B cell (primary cell): ENCODE measurements at regions not wholly inside any gene's neighbourhood (a gene's known extent, or its start where the extent isn't known, plus 50 kb on each side); places are given as distances from the start of the nearest gene placed in this dataset.

ENCODE experiments used
- ATAC-seq: fragments of 200-7000 bp; cut with Tn5 transposase; one replicate; pipeline ENCODE4 v1.10.0; 2021; ENCODE audit warnings: low read depth, mild to moderate bottlenecking, moderate number of reproducible peaks, moderate library complexity
- CTCF ChIA-PET: fragments of 350-600 bp; sonication (Branson Sonifier 250); formaldehyde crosslinking; loops from one replicate; lab custom pipeline; 2021; ENCODE audit warnings: antibody characterized with exemption, inconsistent platforms; lab: Charles Lee
- POLR2A ChIA-PET: fragments of 350-600 bp; sonication (Branson Sonifier 250); formaldehyde crosslinking; loops from one replicate; lab custom pipeline; 2021; ENCODE audit warnings: antibody characterized with exemption; lab: Charles Lee
- DNase-seq: peaks from one replicate; pipeline ENCODE4 v3.0.0; 2013
- H2AFZ ChIP-seq: 2 replicates; pipeline ENCODE4 v1.6.1; 2012; ENCODE audit warnings: mild to moderate bottlenecking, low read depth, low read length; ENCODE audit not compliant: insufficient read depth, poor library complexity, severe bottlenecking
- H3K27ac ChIP-seq, 2 donors: 1 replicate in 1 of 2; 2 replicates in 1 of 2; pipeline ENCODE4 v1.5.1; 2012 to 2013; ENCODE audit warnings: low read length in 2 of 2, mild to moderate bottlenecking in 2 of 2, moderate library complexity in 1 of 2
- H3K27me3 ChIP-seq, 4 experiments: fragments of 200-600 bp in 1 of 4; sonication (generic) in 1 of 4; replicated peaks in 1 of 4; 1 replicate in 2 of 4; 2 replicates in 2 of 4; pipeline versions ENCODE4 v1.6.1 to v1.7.0; 2013 to 2016; ENCODE audit warnings: low read length in 3 of 4, mild to moderate bottlenecking in 2 of 4, mixed read lengths in 1 of 4, moderate library complexity in 1 of 4; ENCODE audit not compliant: insufficient read depth in 4 of 4, control insufficient read depth in 3 of 4; ENCODE audit errors: control extremely low read depth in 1 of 4
- H3K36me3 ChIP-seq, 2 experiments: replicated peaks in 1 of 2; 1 replicate in 1 of 2; 2 replicates in 1 of 2; pipeline versions ENCODE4 v1.6.1 to v1.7.1; 2013; ENCODE audit warnings: low read length in 1 of 2; ENCODE audit not compliant: insufficient read depth in 2 of 2, control insufficient read depth in 1 of 2; ENCODE audit errors: control extremely low read depth in 1 of 2, extremely low read depth in 1 of 2
- H3K4me1 ChIP-seq, 2 donors: fragments of 200-600 bp in 1 of 2; sonication (generic) in 1 of 2; 1 replicate in 1 of 2; 2 replicates in 1 of 2; pipeline versions ENCODE4 v1.5.1 to v1.6.1; 2013 to 2017; ENCODE audit warnings: low read length in 2 of 2; ENCODE audit not compliant: control insufficient read depth in 2 of 2, insufficient read depth in 2 of 2
- H3K4me2 ChIP-seq: replicated peaks from 2 replicates; pipeline ENCODE3; 2012; ENCODE audit warnings: mild to moderate bottlenecking, low read depth, low read length; ENCODE audit not compliant: poor library complexity, severe bottlenecking
- H3K4me3 ChIP-seq, 5 experiments: fragments of 200-600 bp in 1 of 5; sonication (generic) in 1 of 5; 1 replicate in 3 of 5; 2 replicates in 2 of 5; pipeline versions ENCODE4 v1.5.1 to v1.7.0; 2011 to 2016; ENCODE audit warnings: low read length in 4 of 5, mild to moderate bottlenecking in 4 of 5, low read depth in 2 of 5, control low read depth in 1 of 5, moderate library complexity in 1 of 5; ENCODE audit not compliant: insufficient read depth in 1 of 5; ENCODE audit errors: control extremely low read depth in 1 of 5, extremely low read depth in 1 of 5
- H3K79me2 ChIP-seq: fragments of 200-600 bp; sonication (generic); one replicate; pipeline ENCODE4 v1.6.0; 2016; ENCODE audit warnings: low read length; ENCODE audit not compliant: control insufficient read depth, insufficient read depth
- H3K9ac ChIP-seq: fragments of 200-600 bp; sonication (generic); 2 replicates; pipeline ENCODE4 v1.6.1; 2017; ENCODE audit warnings: mild to moderate bottlenecking, low read length, moderate library complexity
- H3K9me3 ChIP-seq, 3 donors: one replicate each; pipeline versions ENCODE4 v1.6.1 to v1.7.1; 2013; ENCODE audit warnings: low read length in 2 of 3; ENCODE audit not compliant: control insufficient read depth in 2 of 3, insufficient read depth in 1 of 3; ENCODE audit errors: control extremely low read depth in 1 of 3
- H4K20me1 ChIP-seq: 2 replicates; pipeline ENCODE4 v1.6.0; 2012; ENCODE audit warnings: mild to moderate bottlenecking, low read length; ENCODE audit not compliant: insufficient read depth, control insufficient read depth, poor library complexity, severe bottlenecking
- H3K27ac Mint-ChIP-seq: one replicate; pipeline ENCODE4 v1.8.0; 2021; ENCODE audit warnings: mixed read lengths
- H3K27me3 Mint-ChIP-seq: one replicate; pipeline ENCODE4 v1.8.0; 2021; ENCODE audit warnings: mixed read lengths
- H3K4me1 Mint-ChIP-seq: one replicate; pipeline ENCODE4 v1.8.0; 2021; ENCODE audit warnings: mixed read lengths
- H3K4me3 Mint-ChIP-seq: one replicate; pipeline ENCODE4 v1.8.0; 2021; ENCODE audit warnings: mixed read lengths
- H3K9me3 Mint-ChIP-seq: one replicate; pipeline ENCODE4 v1.8.0; 2022; ENCODE audit warnings: mixed read lengths; ENCODE audit not compliant: insufficient read depth
- EZH2 ChIP-seq: IDR thresholded peaks from 2 replicates; pipeline ENCODE4 v1.6.1; 2012; ENCODE audit warnings: borderline replicate concordance, low read depth, mild to moderate bottlenecking, moderate library complexity, low read length; ENCODE audit not compliant: insufficient read depth, poor library complexity, severe bottlenecking
- WGBS: methylation state at CpG from one replicate; pipeline ENCODE4 v1.1.5; 2013; ENCODE audit warnings: missing lambda C conversion rate; ENCODE audit not compliant: insufficient coverage; 5-methylcytosine and 5-hydroxymethylcytosine counted together
- intact Hi-C: fragments of 100-400 bp; cut with micrococcal nuclease; formaldehyde crosslinking; loops from one replicate; pipeline ENCODE4 v1.10.0; 2022
- TF ChIP-seq, protein P1 (sequence below): fragments of 200-600 bp; IDR thresholded peaks from one replicate; pipeline ENCODE4 v1.8.0; 2022; ENCODE audit warnings: antibody characterized with exemption, mild to moderate bottlenecking

DNA sequence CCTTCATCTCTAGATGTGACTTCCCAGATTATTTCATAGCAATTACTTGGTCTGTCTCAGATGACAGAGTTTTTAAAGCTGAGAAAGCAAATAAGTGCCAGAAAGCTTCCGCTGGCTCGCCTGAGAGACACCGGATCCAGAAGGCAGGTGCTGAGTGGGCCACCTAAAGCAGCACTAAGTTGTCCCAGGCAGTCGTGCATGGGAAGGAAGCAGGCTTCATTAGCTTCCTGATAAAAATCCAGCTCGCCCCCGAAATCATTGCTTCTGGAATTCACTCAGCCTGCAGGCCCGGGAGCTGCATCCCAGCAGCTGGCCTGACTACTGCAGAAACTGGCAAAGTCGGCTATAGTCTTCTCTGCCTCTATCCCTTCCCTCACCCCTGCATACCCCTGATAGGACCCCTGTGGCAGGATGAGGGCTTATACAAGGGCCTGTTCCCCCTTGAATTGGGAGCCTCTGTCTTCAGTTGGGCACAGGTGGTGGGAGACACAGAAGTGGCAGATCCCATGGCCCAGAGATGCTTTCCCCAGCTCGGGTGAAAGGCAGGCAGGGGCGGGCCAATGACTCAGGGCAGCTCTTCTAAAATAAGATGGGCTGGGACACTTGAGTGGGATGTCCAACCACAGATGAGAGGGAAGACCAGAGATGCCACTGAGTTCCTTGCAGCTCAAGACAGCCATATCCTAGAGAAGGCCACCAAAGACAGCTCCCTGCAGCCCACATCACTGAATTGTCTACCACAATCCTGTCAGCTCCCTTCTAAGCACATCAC, 262.4 kb upstream of the PKDCC start:
- WGBS: 76% methylated on average over 10 of the region's 10 CpGs
- no peak for ATAC-seq
- DNase-seq: no peak
- Histone ChIP-seq H3K79me2 (no peaks in the 10 kb centered on the region), H3K36me3 (no peaks in the 10 kb centered on the region), H3K27ac (no peak overlapping the region), H3K4me3 (no peak overlapping the region), H3K9me3 (no peaks in the 10 kb centered on the region), H3K9ac (no peak overlapping the region), H3K27me3 (no peaks in the 10 kb centered on the region), H3K4me2 (no peak overlapping the region), H3K4me1 (no peaks in the 10 kb centered on the region), H4K20me1 (no peaks in the 10 kb centered on the region), H2AFZ (no peak overlapping the region)
- intact Hi-C loops: loop anchor here (10.0 kb wide), 1 partner anchor 1541 kb away; no protein-coding TSS in a partner anchor
- peaks cover 4% of the 10 kb centered on the region for H3K27me3 Mint-ChIP-seq
- ChIA-PET POLR2A (no interaction called here), CTCF (interaction anchor here (1.3 to 1.6 kb wide), 2 partner anchors 8 to 1872 kb away, joined by 3 to 5 read pairs; no protein-coding TSS in a partner anchor)
- TF ChIP-seq EZH2: no peak
- TF ChIP-seq, protein P1, sequence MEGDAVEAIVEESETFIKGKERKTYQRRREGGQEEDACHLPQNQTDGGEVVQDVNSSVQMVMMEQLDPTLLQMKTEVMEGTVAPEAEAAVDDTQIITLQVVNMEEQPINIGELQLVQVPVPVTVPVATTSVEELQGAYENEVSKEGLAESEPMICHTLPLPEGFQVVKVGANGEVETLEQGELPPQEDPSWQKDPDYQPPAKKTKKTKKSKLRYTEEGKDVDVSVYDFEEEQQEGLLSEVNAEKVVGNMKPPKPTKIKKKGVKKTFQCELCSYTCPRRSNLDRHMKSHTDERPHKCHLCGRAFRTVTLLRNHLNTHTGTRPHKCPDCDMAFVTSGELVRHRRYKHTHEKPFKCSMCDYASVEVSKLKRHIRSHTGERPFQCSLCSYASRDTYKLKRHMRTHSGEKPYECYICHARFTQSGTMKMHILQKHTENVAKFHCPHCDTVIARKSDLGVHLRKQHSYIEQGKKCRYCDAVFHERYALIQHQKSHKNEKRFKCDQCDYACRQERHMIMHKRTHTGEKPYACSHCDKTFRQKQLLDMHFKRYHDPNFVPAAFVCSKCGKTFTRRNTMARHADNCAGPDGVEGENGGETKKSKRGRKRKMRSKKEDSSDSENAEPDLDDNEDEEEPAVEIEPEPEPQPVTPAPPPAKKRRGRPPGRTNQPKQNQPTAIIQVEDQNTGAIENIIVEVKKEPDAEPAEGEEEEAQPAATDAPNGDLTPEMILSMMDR: no peak
- no peaks in the 10 kb centered on the region for H3K9me3 Mint-ChIP-seq
- no peaks in the 10 kb centered on the region for H3K4me1 Mint-ChIP-seq
- no peak overlapping the region for H3K4me3 Mint-ChIP-seq
- H3K27ac Mint-ChIP-seq: no peak overlapping the region

DNA sequence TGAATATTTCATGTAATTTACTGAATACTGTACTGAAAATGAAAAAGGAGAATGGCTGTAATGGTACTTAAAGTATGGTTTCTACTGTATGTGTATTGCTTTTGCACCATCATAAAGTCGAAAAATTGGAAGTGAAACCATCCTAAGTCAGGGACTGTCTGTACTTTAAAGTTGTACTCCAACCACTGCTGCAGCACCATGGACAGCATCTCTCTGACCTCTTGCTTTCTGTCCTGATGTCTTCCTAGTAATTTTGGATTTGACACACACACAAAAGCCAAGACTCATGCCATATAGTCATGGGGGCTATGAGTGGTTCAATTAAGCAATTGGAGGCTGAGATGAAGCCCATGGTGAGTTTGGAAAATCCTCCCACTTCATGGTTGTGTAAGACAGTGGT, 256.3 kb upstream of the PKDCC start:
- Histone ChIP-seq H4K20me1 (no peaks in the 10 kb centered on the region), H3K27me3 (no peaks in the 10 kb centered on the region), H3K79me2 (no peaks in the 10 kb centered on the region), H3K4me1 (no peaks in the 10 kb centered on the region), H3K27ac (no peak overlapping the region), H3K4me2 (no peak overlapping the region), H3K4me3 (no peak overlapping the region), H2AFZ (no peak overlapping the region), H3K9me3 (no peaks in the 10 kb centered on the region), H3K36me3 (no peaks in the 10 kb centered on the region), H3K9ac (no peak overlapping the region)
- Mint-ChIP-seq H3K27ac (no peak overlapping the region), H3K27me3 (no peaks in the 10 kb centered on the region), H3K4me1 (no peaks in the 10 kb centered on the region), H3K9me3 (no peaks in the 10 kb centered on the region), H3K4me3 (no peak overlapping the region)
- ATAC-seq (no peak), DNase-seq (no peak)
- CTCF ChIA-PET: no interaction called here
- WGBS: no CpG with 5 or more reads among the region's 1 CpG
- POLR2A ChIA-PET: no interaction called here
- intact Hi-C loops: no loop called here
- TF ChIP-seq, protein P1: no peak
- TF ChIP-seq EZH2: no peak
